Fibroblast of the conjunctiva (primary cell): ENCODE measurements at regions not wholly inside any gene's neighbourhood (a gene's known extent, or its start where the extent isn't known, plus 50 kb on each side); places are given as distances from the start of the nearest gene placed in this dataset.

Experiments used
- DNase-seq: peaks from one replicate; pipeline ENCODE4 v3.0.0-alpha.2; 2010; ENCODE audit warnings: low read depth

DNA sequence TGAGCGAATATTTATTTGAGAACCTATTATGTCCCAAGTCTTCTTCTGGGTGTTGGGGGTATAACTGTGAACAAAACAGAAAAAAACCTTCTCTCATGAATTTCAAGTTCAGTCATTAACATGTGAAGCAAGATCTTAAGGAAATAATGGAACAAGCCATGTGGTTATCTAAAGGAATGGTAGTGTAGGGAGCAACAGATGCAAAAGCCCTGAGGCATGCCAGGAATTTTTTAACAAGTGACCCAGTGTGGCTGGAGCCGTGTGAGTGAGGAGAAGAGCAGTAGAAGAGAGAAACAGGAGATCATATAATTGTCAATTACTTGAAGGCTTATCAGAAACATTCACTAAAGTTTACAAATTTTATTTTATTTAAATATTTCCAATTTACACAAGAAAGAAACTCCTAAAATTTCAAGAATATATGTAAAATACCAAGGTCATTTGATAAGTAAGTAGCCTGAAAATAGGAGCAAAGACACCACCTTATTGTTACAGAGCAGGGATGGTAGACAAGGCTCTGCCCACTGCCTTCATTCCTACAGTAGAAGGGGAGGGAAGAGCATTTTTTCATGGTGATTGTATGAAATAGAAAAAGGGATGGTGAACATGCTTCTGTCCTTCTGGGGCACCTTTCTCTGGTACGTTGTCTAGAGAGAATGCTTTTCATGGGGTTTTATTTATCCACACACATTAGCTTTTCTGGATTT is 345.1 kb downstream of the PLOD2 start:
- no peak for DNase-seq

- DNase-seq: no peak
These were observed 343.0 kb downstream of the PLOD2 start for GRCh38 chr3:145817870-145818483.

GRCh38 chr3:145820170-145820569 is 340.8 kb downstream of the PLOD2 start:
- DNase-seq: no peak

DNA sequence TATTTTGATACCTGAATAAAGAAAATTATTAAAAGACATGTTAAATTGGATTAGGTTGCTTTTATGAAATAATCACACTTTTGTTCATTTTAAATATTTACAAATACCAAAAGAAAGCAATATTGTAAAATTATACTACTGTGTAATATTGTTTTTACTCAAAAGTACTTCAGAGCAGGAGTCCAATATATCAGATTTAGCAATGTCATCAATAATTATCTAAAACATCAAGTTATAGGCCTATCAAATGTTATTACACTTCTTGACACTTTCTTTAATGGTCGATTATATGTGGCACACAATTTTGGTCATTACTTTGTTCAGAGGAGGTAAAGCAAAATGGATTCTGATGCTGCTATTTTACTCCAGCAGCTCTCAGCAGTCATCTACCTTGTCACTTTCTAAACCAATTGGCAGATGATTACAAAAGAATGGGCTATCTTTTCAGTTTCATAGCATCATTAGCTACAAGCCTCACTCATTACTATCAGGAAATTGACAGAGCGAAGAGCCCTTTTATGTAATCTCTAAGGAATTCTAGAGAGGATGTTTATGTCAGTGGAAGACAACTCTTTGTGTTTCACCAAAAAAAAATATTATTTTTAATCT is 318.6 kb downstream of the PLOD2 start:
- DNase-seq: no peak

DNA sequence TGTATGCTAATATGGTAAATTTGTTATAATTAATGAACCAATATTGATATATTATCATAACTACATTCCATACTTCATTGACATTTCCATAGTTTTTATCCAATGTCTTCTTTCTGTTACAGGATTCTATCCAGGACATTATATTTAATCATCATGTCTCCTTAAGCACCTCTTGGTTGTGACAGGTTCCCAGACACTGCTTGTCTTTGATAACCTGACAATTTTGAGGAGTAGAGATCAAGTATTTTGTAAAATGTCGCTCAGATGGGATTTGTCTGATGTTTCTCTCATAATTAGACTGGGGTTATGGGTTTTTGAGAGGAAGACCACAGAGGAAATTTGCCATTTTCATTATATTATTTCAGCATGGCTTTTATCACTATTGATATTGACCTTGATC is 317.4 kb downstream of the PLOD2 start:
- no peak for DNase-seq

GRCh38 chr3:145849115-145849514 is 311.9 kb downstream of the PLOD2 start:
- DNase-seq: no peak

- no peak for DNase-seq
These were observed 306.5 kb downstream of the PLOD2 start for GRCh38 chr3:145854499-145854898.

DNA sequence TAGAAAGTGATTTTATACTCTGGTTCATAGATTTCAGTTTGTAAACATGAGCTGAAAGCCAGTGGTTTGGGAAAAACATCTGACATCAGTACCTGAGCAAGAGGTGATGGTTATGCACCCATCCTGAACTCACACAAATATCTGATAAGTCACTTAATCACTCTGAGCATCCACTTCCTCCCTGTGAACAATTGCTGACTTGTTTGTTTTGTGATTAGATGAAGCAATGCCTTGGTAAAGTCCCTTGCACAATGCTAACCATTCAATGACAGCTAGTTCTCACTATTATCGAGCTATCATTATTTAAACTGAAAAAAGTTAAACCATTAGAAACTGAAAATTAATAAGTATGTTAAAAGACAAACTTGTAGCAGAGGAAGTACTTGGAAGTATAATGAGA is 303.0 kb downstream of the PLOD2 start:
- DNase-seq: no peak

GRCh38 chr3:145864336-145864735 is 296.6 kb downstream of the PLOD2 start:
- DNase-seq: no peak

DNA sequence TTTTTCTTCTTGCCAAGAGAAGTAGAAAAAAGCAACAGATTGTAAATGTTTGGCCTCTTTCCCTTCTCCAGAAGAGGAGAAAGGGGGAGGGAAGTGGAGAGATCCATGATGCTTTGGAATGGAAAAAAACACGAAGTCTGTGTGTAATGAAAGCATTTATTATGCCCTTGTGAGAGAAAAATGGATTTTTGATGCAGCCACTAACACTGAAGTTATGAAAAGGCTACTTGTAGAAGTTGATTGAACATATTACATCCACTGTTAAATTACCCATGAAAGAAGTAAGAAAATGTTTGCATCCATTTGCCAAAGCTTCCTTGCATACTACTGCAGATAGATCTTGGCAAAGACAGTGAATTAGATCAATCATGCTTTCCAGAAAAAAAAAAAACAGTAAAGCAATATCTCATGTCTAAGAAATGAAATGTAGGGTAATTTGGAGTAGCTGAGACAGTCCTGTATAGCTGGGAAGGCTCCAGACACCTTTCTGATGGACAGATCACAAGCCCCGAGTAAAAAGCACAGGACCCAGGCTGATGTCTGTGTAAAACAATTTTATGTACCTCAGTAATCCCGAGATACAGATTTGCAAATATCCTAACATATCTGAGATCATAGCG is 295.5 kb downstream of the PLOD2 start:
- no peak for DNase-seq

DNA sequence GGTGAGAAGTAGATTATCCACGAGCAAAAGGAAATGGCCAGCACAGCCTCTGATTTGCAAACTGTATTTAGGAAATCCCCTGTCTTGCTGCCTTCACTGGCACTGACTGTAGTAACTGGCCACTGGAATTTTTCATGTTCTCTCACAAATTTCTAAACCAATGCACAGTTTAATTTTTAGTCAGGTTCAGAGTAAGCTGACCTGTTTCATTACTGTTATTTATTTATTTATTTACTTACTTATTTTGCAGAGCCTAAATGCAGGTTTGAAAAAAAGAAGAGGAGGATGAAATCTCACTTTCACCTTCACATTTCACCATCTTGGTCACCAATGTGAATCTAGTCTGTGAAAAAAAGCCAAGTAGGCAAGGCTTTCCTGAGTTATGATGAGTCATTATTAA is 291.0 kb downstream of the PLOD2 start:
- DNase-seq: no peak

DNA sequence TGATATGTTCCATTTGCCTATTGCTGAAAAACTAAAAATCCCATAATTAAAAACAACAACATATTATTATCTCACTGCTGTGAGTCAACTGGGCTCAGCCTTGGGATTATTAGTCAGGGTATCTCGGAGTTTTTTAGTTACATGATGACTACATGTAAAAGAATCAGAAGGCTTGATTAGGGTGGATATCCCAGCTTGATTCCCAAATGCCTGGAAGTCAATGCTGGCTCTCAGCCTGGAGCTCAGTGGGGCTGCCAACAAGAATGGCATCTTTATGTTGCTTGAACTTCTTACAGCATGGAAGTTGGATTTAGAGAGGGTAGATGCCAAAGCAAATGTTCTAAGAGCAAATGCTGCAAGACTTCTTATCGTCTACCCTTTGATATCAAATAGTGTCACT is 278.5 kb downstream of the PLOD2 start:
- DNase-seq: no peak

DNA sequence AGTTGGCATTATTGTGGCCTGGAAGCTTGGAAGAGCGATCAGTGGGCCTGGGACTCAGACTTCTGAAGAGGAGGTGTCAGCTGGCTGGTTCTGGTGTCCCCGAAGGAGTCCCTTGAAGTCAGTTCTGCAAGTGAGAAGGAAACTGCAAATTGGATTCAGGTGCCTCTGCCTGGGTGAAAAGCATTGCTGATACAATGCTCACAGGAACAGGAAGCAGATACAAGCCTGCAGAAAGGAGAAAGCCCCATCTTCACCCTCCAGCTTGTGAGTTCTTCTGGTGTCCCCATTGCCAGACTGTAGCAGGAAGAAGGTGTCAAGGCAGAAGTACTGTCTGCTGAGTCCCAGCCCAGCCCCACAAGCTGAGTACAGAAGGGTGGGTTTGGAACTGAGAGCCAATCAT is 271.3 kb downstream of the PLOD2 start:
- DNase-seq: no peak

DNA sequence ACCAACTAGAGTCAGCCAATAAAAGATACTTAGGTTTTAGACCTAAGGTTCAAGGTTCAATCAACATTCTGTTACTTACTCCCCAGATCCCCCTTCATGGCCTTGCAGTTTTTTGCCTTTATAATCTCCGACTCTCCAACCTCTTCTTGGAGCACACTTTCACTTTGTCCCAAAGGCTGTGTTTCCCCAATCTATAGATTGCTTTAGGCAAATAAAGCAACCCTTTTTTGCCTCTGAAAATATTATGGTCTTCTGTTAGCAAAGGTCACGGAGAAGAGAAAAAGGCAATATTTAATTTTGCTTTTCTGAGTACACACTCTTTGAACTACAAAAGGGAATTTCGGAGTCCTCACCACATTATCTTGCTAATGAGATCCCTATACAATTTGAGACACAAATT is 268.1 kb downstream of the PLOD2 start:
- DNase-seq: no peak

GRCh38 chr3:145893331-145893730 is 267.7 kb downstream of the PLOD2 start:
- no peak for DNase-seq

GRCh38 chr3:145898487-145898886 is 262.5 kb downstream of the PLOD2 start:
- DNase-seq: no peak

- DNase-seq: peak; percentile 70
These were observed 261.7 kb downstream of the PLOD2 start for GRCh38 chr3:145899241-145899640.

DNA sequence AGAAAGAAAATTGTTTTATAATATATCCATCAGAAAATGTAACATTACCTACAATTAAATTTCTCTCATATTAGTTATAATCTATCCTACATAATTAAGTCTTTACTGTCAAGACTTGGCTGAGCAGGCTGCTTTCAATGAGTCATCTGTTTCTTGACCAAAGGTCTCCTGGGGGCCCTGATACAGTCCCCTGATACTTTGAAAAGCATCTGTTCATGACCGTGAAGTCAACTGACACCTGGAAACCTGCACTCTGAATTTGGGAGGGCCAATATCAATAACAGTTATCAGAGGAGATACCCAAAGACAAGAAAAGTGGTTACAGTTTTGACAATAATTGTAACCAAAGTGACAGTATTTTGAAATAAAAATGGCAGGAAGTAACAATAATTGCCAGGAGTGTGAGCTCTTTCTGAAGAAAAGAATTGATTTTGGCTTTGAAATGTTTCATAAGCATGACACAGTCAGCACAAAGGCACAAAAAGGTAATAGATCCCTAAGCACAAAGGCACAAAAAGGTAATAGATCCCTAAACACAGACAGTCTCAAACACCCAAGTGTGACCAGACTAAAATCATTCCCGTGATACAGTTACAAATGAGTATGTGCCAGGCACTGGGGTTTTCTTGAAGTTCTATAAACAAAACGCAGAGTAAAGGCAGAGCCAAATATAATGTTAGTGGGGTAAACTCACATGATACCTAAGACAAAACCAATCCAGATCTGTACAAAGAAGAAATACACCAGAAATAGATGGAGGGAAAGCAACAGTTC is 260.7 kb downstream of the PLOD2 start:
- no peak for DNase-seq

DNA sequence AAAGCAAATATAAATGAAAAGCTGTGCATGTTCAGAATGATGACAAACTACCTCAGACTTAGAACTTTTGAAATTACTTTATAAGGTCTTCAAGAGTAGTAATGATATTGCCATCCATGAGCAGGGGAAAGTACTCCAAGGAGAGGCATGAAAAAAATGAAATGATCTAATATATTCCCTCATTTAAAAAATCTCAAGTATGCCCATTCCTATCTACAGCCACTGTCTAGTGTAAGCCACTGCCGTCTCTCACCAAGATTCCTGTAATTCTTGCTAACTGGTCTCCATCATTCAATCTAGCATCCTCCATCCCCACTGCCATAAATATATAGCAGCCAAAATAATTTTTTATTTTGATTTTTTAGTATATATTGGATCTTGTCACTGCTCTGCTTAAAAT is 258.8 kb downstream of the PLOD2 start:
- no peak for DNase-seq

- no peak for DNase-seq
These were observed 257.4 kb downstream of the PLOD2 start for GRCh38 chr3:145903472-145904013.

- DNase-seq: no peak
These were observed 256.8 kb downstream of the PLOD2 start for GRCh38 chr3:145904138-145904537.

GRCh38 chr3:145906301-145906700 is 254.7 kb downstream of the PLOD2 start:
- DNase-seq: no peak
